D721Med (cell line): ENCODE measurements at regions not wholly inside any gene's neighbourhood (a gene's known extent, or its start where the extent isn't known, plus 50 kb on each side); places are given as distances from the start of the nearest gene placed in this dataset.

ENCODE experiments used
- DNase-seq: peaks from one replicate; pipeline ENCODE4 v3.0.0; 2011; ENCODE audit warnings: low spot score; ENCODE audit not compliant: insufficient read length
- FAIRE-seq: peaks from 2 replicates; lab custom pipeline; 2011; peaks lifted over from hg19 to GRCh38; lab: Jason Lieb, UNC
- TF ChIP-seq, protein P1 (sequence below): IDR thresholded peaks from 2 replicates; pipeline ENCODE4 v1.5.1; 2012; ENCODE audit warnings: mild to moderate bottlenecking, control low read depth; ENCODE audit not compliant: insufficient read depth; ENCODE audit errors: missing control alignments

GRCh38 chr1:55974714-55975441 lies 604.5 kb downstream of the PLPP3 start:
- TF ChIP-seq, protein P1, sequence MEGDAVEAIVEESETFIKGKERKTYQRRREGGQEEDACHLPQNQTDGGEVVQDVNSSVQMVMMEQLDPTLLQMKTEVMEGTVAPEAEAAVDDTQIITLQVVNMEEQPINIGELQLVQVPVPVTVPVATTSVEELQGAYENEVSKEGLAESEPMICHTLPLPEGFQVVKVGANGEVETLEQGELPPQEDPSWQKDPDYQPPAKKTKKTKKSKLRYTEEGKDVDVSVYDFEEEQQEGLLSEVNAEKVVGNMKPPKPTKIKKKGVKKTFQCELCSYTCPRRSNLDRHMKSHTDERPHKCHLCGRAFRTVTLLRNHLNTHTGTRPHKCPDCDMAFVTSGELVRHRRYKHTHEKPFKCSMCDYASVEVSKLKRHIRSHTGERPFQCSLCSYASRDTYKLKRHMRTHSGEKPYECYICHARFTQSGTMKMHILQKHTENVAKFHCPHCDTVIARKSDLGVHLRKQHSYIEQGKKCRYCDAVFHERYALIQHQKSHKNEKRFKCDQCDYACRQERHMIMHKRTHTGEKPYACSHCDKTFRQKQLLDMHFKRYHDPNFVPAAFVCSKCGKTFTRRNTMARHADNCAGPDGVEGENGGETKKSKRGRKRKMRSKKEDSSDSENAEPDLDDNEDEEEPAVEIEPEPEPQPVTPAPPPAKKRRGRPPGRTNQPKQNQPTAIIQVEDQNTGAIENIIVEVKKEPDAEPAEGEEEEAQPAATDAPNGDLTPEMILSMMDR: no peak
- FAIRE-seq (no peak), DNase-seq (no peak)

DNA sequence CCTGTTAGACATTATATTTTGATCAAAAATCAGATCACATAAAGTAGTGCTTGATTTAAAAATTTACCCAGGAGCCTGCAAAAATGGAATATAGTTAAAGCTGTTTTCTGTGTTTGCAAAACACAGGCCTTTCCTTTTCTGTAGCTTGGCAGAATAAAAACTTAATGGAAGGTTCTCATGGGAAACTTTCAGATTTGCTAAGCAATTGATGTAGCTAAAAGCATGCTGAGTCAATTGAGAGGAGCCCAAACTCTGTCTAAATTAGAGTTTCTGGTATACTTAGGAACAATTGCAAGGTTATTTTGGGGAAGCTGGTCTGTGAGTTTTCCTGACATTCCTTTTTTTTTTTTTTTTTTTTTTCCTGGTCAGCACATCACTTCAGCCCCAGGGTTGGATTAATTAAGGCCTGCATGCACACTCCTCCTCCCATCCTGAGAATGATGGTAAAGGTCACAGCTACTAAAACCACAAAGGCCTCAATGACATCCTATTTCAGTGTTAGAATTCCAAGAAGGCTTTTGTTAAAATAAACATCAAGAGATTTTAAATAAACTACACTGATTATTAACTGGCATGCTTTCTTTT lies 608.7 kb downstream of the PLPP3 start:
- TF ChIP-seq, protein P1: no peak
- DNase-seq: no peak
- FAIRE-seq: no peak

DNA sequence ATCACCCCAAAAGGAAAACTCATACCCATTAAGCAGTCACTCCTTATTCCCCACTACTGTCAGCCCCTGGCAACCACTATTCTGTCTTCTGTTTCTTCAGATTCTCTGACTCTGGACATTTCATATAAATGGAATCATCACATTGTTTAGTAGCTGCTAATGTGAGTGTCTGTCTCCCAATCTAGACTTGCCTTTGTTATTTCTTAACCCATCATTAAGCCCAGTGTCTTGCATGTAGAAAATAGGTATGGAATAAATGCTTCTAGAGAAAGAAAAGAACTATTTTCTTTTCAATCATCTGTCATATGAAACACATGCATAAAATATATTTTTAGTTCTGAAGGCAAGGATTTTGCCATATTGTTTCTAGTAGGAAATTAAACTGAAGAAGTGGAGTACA lies 610.0 kb downstream of the PLPP3 start:
- TF ChIP-seq, protein P1: no peak
- no peak for DNase-seq
- no peak for FAIRE-seq

- DNase-seq: no peak
- no peak for FAIRE-seq
- TF ChIP-seq, protein P1: no peak
Observed at GRCh38 chr1:55968661-55969060, 610.7 kb downstream of the PLPP3 start.

- TF ChIP-seq, protein P1: no peak
- DNase-seq (no peak), FAIRE-seq (no peak)
Observed at GRCh38 chr1:55965981-55966461, 613.3 kb downstream of the PLPP3 start.

DNA sequence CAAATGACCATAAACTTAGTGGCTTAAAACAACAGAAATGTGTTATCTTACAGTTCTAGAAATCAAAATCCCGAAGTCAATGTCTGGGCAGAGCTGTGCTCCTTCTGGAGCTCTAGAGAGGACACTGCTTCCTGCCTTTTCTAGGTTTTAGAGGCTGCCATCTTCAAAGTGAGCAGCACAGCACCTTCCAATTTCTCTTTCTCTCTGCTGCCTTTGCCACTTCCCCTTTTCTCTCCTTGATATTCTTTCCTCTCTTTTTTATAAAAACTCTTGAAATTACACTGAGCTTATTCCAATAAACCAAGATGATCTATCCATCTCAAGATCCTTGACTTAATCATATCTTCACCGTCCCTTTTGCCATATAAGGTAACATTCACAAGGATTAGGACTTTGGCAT lies 616.9 kb downstream of the PLPP3 start:
- no peak for DNase-seq
- FAIRE-seq: no peak
- TF ChIP-seq, protein P1: no peak

- DNase-seq: no peak
- TF ChIP-seq, protein P1: no peak
- no peak for FAIRE-seq
Observed at GRCh38 chr1:55959136-55959548, 620.2 kb downstream of the PLPP3 start.
